T-cell (primary cell): ENCODE measurements at regions not wholly inside any gene's neighbourhood (a gene's known extent, or its start where the extent isn't known, plus 50 kb on each side); places are given as distances from the start of the nearest gene placed in this dataset.
"Not testable (repeated sequence)": the region's sequence is repeated elsewhere in the genome, so short reads cannot be mapped to it uniquely, and the experiment has no call there.

Experiments used
- ATAC-seq, 4 experiments: fragments of 200-7000 bp in 3 of 4; fragments of 150-1000 bp in 1 of 4; cut with Tn5 transposase; replicated peaks in 1 of 4; 1 replicate in 3 of 4; 2 replicates in 1 of 4; pipeline ENCODE4 v1.10.0; 2021; ENCODE audit warnings: moderate library complexity in 3 of 4, mild to moderate bottlenecking in 2 of 4, moderate number of reproducible peaks in 1 of 4
- CTCF ChIA-PET, 2 donors: fragments of 300-600 bp; sonication (Branson Sonifier 250); formaldehyde crosslinking; loops; one replicate each; lab custom pipeline; 2022; ENCODE audit warnings: antibody characterized with exemption in 2 of 2; lab: Charles Lee
- POLR2A ChIA-PET, 2 donors: fragments of 300-600 bp; sonication (Branson Sonifier 250); formaldehyde crosslinking; loops; one replicate each; lab custom pipeline; 2022; ENCODE audit warnings: antibody characterized with exemption in 2 of 2; lab: Charles Lee
- DNase-seq, 35 experiments: peaks; one replicate each; pipeline versions ENCODE4 v3.0.0 to v3.0.0-alpha.2; 2013 to 2023
- H3K27ac ChIP-seq: one replicate; pipeline ENCODE4 v1.5.1; 2013; ENCODE audit warnings: low read length
- H3K27me3 ChIP-seq, 2 experiments: replicated peaks in 1 of 2; 1 replicate in 1 of 2; 2 replicates in 1 of 2; pipeline versions ENCODE4 v1.6.1 to v1.7.0; 2013; ENCODE audit warnings: low read length in 1 of 2, mixed read lengths in 1 of 2; ENCODE audit not compliant: control insufficient read depth in 2 of 2, insufficient read depth in 2 of 2; ENCODE audit errors: extremely low read depth in 1 of 2
- H3K36me3 ChIP-seq, 2 donors: 1 replicate in 1 of 2; 2 replicates in 1 of 2; pipeline versions ENCODE4 v1.6.1 to v1.7.0; 2013; ENCODE audit warnings: low read length in 1 of 2; ENCODE audit not compliant: control insufficient read depth in 2 of 2, insufficient read depth in 1 of 2; ENCODE audit errors: extremely low read depth in 1 of 2
- H3K4me1 ChIP-seq, 2 experiments: 1 replicate in 1 of 2; 2 replicates in 1 of 2; pipeline versions ENCODE4 v1.6.1 to v1.7.0; 2013; ENCODE audit warnings: low read length in 2 of 2, mixed read lengths in 1 of 2; ENCODE audit not compliant: insufficient read depth in 2 of 2, control insufficient read depth in 1 of 2; ENCODE audit errors: extremely low read depth in 1 of 2
- H3K4me3 ChIP-seq, 2 donors: 1 replicate in 1 of 2; 2 replicates in 1 of 2; pipeline versions ENCODE4 v1.5.1 to v1.7.0; 2013; ENCODE audit warnings: mild to moderate bottlenecking in 2 of 2, low read length in 1 of 2, moderate library complexity in 1 of 2; ENCODE audit not compliant: control insufficient read depth in 1 of 2; ENCODE audit errors: extremely low read depth in 1 of 2
- H3K9me3 ChIP-seq: 2 replicates; pipeline ENCODE4 v1.7.0; 2013
- H3K27ac Mint-ChIP-seq, 2 donors: one replicate each; pipeline ENCODE4 v1.8.0; 2020 to 2021; ENCODE audit warnings: mild to moderate bottlenecking in 2 of 2, mixed read lengths in 2 of 2
- H3K27me3 Mint-ChIP-seq, 2 donors: one replicate each; pipeline ENCODE4 v1.8.0; 2021 to 2022; ENCODE audit warnings: mixed read lengths in 2 of 2
- H3K36me3 Mint-ChIP-seq: one replicate; pipeline ENCODE4 v1.8.0; 2021; ENCODE audit warnings: mixed read lengths
- H3K4me1 Mint-ChIP-seq, 3 donors: one replicate each; pipeline ENCODE4 v1.8.0; 2020 to 2022; ENCODE audit warnings: mixed read lengths in 3 of 3, mild to moderate bottlenecking in 1 of 3
- H3K4me3 Mint-ChIP-seq, 3 donors: one replicate each; pipeline ENCODE4 v1.8.0; 2020 to 2022; ENCODE audit warnings: mild to moderate bottlenecking in 3 of 3, mixed read lengths in 3 of 3, moderate library complexity in 3 of 3
- H3K9me3 Mint-ChIP-seq, 3 donors: one replicate each; pipeline ENCODE4 v1.8.0; 2020 to 2022; ENCODE audit warnings: mixed read lengths in 3 of 3
- WGBS: methylation state at CpG from one replicate; pipeline ENCODE4 v1.1.5; 2013; ENCODE audit warnings: missing lambda C conversion rate; ENCODE audit not compliant: insufficient coverage; 5-methylcytosine and 5-hydroxymethylcytosine counted together

DNA sequence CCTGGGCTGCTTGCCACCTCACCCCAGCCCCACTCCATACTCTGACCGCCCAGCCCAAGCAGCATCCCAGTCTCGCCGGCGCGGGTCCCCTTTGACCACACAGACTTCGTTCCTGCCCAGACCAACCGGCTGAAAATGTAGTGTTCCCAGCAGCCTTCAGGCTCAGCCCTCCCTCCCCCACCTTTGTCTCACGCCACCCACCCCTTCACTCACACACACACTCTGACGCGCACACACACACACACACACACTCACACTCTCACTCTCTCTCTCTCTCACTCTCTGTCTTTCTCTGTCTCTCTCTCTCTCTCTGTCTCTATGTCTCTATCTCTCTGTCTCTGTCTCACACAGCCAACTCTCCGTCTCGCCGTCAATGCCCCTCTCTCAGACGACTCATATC lies 61.0 kb upstream of the FCGR2A start:
- peaks cover 10 to 22% of the 10 kb centered on the region in 2 donors for H3K27me3 Mint-ChIP-seq
- H3K4me3 Mint-ChIP-seq, H3K36me3 ChIP-seq, H3K36me3 Mint-ChIP-seq, DNase-seq, POLR2A ChIA-PET, H3K9me3 ChIP-seq, H3K9me3 Mint-ChIP-seq, CTCF ChIA-PET, ATAC-seq, H3K4me3 ChIP-seq, H3K27ac ChIP-seq: not testable (repeated sequence)
- peaks cover 0 to 15% of the 10 kb centered on the region in 2 experiments for H3K27me3 ChIP-seq
- peak overlapping the region in 1 of 2 donors; percentile 34 for H3K27ac Mint-ChIP-seq
- H3K4me1 Mint-ChIP-seq, result peaks cover 6 to 12% (median 7%) of the 10 kb centered on the region in 3 donors
- peaks cover 0 to 10% of the 10 kb centered on the region in 2 experiments for H3K4me1 ChIP-seq
- no CpG with 5 or more reads among the region's 14 CpGs for WGBS

DNA sequence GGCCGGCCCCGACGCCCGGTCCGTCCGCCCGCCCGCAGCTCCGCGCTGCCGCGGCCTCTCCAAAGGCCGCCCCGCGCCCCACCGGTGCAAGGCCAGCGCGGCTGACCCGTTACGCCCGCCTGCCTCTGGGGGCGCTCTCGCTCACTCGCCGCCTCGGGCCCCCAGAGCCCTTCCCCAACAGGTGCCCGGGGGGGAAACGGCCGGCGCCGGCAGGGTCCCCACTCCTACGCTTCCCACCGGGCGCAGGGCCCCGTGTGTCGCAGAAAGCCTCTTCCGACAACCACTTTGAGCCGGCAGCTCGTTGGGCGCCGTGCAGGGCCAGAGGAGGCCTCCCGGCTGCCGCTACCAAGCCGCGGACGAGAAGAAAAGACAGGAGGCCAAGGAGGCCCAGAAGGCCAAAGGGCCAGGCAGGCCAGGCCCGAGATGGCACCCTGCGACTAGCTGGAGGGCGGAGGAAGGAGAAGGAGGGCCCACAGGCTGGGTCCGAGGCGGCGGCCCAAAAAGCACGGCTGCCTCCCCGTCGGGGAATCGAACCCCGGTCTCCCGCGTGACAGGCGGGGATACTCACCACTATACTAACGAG lies 64.9 kb upstream of the FCGR2A start:
- peaks cover 2 to 25% of the 10 kb centered on the region in 2 experiments for H3K27me3 ChIP-seq
- ATAC-seq (peak; percentile 49 to 69 (median 56)), DNase-seq (peak in 26 of 35 experiments; percentile 5 to 68 (median 33))
- Mint-ChIP-seq H3K27me3 (peaks cover 42 to 51% of the 10 kb centered on the region in 2 donors), H3K36me3 (no peaks in the 10 kb centered on the region), H3K9me3 (no peaks in the 10 kb centered on the region), H3K27ac (peak overlapping the region in 1 of 2 donors; percentile 23), H3K4me1 (peaks cover 9 to 19% (median 11%) of the 10 kb centered on the region in 3 donors), H3K4me3 (peak overlapping the region; percentile 75 to 81 (median 81))
- H3K9me3 ChIP-seq, result no peaks in the 10 kb centered on the region
- H3K4me1 ChIP-seq, result peaks cover 0 to 10% of the 10 kb centered on the region in 2 experiments
- no peak overlapping the region for H3K27ac ChIP-seq
- ChIA-PET CTCF (interaction anchor here in 1 of 2 donors (0.8 kb wide), 1 partner anchor 24 kb away, joined by 3 read pairs; no protein-coding TSS in a partner anchor), POLR2A (no interaction called here)
- no peaks in the 10 kb centered on the region for H3K36me3 ChIP-seq
- H3K4me3 ChIP-seq, result peak overlapping the region; percentile 67 to 69
- WGBS, result 1% methylated on average over 36 of the region's 61 CpGs

DNA sequence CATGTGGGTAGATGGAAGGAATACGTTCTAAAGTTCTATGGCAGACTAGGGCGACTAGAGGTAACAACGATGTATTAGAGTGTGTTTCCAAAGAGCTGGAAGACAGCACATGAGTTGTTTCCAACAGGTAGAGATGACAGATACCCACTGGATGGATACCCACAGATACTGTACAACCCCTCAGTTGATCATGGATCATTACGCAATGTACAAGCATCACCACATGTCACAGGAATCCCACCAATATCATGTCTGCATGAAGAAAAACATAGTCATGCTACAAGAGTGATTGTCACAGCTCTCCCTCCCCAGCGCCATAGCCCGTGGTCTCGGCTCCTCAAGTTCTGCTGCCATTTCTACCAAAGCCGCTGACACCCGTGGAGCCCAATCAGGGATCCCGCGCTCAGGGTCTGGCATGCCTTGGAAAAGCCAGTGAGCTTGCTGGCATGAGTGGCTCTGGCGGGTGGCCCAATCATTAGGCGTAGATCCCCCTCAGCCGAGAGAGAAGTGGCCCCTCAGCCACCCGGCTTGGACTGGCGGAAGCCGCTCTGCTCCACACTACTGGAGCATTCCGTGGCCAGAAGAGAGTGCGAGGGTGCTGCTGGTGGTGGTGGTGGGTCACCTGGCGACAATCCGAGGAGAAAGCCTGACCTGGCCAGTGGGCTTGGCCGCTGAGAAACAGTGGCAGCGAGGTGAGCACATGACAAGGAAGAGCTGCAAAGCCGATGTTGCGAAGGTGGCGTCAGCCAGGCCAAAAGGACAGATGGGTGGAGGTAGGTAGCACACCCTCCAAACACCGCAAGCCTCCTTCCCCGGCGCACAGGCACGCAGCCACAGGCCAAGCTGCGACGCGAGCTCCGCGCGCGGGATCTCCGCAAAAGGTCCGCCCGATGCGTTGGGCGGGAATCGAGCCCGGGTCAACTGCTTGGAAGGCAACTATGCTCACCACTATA lies 65.7 kb upstream of the FCGR2A start:
- no peaks in the 10 kb centered on the region for H3K36me3 ChIP-seq
- ChIA-PET CTCF (interaction anchor here in 1 of 2 donors (0.8 kb wide), 1 partner anchor 23 kb away, joined by 3 read pairs; no protein-coding TSS in a partner anchor), POLR2A (no interaction called here)
- ATAC-seq (peak in 3 of 4 experiments; percentile 22 to 38 (median 32)), DNase-seq (peak in 1 of 35 experiments; percentile 17)
- Mint-ChIP-seq H3K27me3 (peaks cover 46 to 57% of the 10 kb centered on the region in 2 donors), H3K9me3 (no peaks in the 10 kb centered on the region), H3K36me3 (no peaks in the 10 kb centered on the region), H3K4me1 (peaks cover 9 to 19% (median 11%) of the 10 kb centered on the region in 3 donors), H3K27ac (no peak overlapping the region), H3K4me3 (peak overlapping the region; percentile 28 to 81 (median 66))
- H3K4me3 ChIP-seq, result peak overlapping the region; percentile 17 to 26
- WGBS, result 46% methylated on average over 20 of the region's 44 CpGs
- peaks cover 0 to 10% of the 10 kb centered on the region in 2 experiments for H3K4me1 ChIP-seq
- no peak overlapping the region for H3K27ac ChIP-seq
- peaks cover 2 to 22% of the 10 kb centered on the region in 2 experiments for H3K27me3 ChIP-seq
- H3K9me3 ChIP-seq, result no peaks in the 10 kb centered on the region

DNA sequence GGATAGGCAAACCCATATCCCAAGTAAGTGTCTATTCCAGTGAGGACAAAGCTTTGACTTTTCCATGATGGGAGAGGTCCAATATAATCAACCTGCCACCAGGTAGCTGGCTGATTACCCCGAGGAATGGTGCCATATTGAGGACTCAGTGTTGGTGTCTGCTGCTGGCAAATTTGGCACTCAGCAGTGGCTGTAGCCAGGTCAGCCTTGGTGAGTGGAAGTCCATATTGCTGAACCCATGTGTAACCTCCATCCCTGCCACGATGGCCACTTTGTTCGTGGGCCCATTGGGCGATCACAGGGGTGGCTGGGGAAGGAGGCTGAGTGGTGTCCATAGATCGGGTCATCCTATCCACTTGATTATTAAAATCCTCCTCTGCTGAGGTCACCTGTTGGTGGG lies 65.5 kb upstream of the CFAP126 start:
- peaks cover 6 to 13% of the 10 kb centered on the region in 2 experiments for H3K27me3 ChIP-seq
- H3K27me3 Mint-ChIP-seq, result peaks cover 58 to 62% of the 10 kb centered on the region in 2 donors
- H3K4me1 ChIP-seq, ATAC-seq, H3K4me3 ChIP-seq, H3K27ac ChIP-seq, H3K9me3 ChIP-seq, H3K36me3 Mint-ChIP-seq, H3K4me3 Mint-ChIP-seq, CTCF ChIA-PET, H3K36me3 ChIP-seq, H3K4me1 Mint-ChIP-seq, POLR2A ChIA-PET, H3K27ac Mint-ChIP-seq, DNase-seq, H3K9me3 Mint-ChIP-seq: not testable (repeated sequence)
- WGBS, result 89% methylated on average over 2 of the region's 5 CpGs

DNA sequence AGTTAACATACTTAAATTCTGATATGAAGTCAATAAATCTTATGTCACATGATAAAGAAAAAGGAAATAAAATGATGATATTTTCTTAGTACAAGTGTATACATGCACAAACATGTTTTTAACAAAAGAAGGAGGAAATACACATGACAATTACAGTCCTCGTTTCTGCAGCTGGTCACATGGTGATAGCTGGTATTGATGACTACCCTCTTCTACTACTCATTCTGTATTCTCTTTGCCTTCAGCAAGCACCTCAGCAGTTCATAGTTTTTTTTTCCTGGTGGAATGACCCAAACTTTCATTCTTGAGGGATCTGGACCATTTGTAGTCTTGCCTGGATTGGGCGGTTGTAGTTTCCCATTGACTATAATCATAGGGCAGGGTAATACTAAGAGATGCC lies 64.4 kb upstream of the CFAP126 start:
- H3K27ac Mint-ChIP-seq, result no peak overlapping the region
- Histone ChIP-seq H3K36me3 (no peaks in the 10 kb centered on the region), H3K4me3 (no peak overlapping the region), H3K4me1 (no peaks in the 10 kb centered on the region), H3K27me3 (peaks cover 8 to 14% of the 10 kb centered on the region in 2 experiments), H3K27ac (no peak overlapping the region), H3K9me3 (no peaks in the 10 kb centered on the region)
- ChIA-PET POLR2A (no interaction called here), CTCF (no interaction called here)
- H3K4me3 Mint-ChIP-seq, result no peak overlapping the region
- DNase-seq, result no peak
- no peaks in the 10 kb centered on the region for H3K9me3 Mint-ChIP-seq
- peaks cover 5 to 15% (median 5%) of the 10 kb centered on the region in 3 donors for H3K4me1 Mint-ChIP-seq
- H3K36me3 Mint-ChIP-seq, result no peaks in the 10 kb centered on the region
- no peak for ATAC-seq
- H3K27me3 Mint-ChIP-seq, result peaks cover 56 to 59% of the 10 kb centered on the region in 2 donors
- no CpG with 5 or more reads among the region's 2 CpGs for WGBS
